GM12865 (cell line): ENCODE measurements at regions not wholly inside any gene's neighbourhood (a gene's known extent, or its start where the extent isn't known, plus 50 kb on each side); places are given as distances from the start of the nearest gene placed in this dataset.

ENCODE experiments used
- DNase-seq: peaks from one replicate; pipeline ENCODE4 v3.0.0; 2010; ENCODE audit warnings: low read depth
- H3K4me3 ChIP-seq: 2 replicates; pipeline ENCODE4 v1.5.1; 2011; ENCODE audit warnings: mild to moderate bottlenecking, low read depth, low read length, control low read depth
- CTCF ChIP-seq: IDR thresholded peaks from 2 replicates; pipeline ENCODE4 v1.5.1; 2011; ENCODE audit warnings: low read length, control low read depth, low read depth, inconsistent platforms; ENCODE audit not compliant: insufficient read depth; ENCODE audit errors: missing control alignments

DNA sequence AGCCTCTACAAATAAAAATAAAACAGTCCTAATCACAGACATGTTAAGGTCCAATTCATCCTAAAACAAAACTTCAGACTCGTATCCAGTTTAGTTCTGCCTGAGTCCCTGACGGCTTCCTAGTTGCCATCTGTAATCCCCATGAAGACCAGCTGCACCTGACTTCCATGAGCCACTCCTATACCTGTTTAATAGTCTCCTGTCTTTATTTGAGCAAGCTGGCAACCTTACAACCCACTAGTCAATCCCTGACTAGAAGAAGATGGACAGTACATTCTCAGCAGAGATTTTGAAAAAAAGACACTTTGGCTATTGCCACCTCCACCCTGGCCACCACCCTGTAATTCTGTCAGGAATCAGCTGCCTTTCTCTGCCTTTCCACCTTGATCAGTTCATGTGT is 197.7 kb downstream of the HIBADH start:
- no peak for DNase-seq
- no peak for TF ChIP-seq CTCF
- H3K4me3 ChIP-seq = no peak overlapping the region

DNA sequence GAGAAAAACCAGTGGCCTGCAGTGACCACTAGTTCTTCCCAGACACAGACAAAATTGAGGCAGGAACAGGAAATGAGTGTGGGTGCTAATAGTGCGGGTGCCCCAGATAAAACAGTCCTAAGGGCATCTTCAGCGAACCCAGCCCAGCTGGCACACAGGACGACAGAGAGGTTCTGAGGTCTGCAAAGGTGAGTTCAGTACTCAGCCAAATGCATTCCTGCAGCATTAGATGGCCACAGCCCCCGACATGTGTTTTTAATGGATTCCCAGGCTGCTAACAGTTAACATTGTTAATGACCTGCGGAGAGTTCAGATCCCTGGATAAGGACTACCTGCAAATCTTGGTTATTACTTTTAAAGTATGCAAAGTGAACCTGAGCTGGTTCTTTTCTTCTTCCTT is 196.0 kb downstream of the HIBADH start:
- DNase-seq = no peak
- TF ChIP-seq CTCF = no peak
- H3K4me3 ChIP-seq = no peak overlapping the region

DNA sequence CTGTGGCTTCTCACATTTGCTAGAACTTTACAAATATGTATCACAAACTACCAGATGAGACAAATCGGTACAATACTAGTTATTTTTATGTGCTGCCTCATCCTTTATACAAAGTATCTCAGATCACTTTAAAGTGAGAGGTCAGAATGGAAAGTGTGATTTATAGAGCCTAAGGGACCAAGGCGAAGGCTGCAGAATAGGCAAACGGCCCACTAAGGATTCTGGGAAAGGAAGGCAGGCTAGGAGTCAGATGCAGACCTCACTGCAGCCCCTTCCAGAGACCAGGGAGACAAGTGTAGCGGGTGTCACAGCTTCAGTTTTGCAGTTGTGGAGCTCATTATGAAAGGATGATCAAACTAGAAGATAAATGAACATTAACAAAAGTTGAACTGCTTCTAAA is 190.6 kb downstream of the HIBADH start:
- DNase-seq = no peak

More for the DNA sequence above, 190.6 kb downstream of the HIBADH start:
- H3K4me3 ChIP-seq = no peak overlapping the region
- TF ChIP-seq CTCF = no peak
